HG02610 (cell line): ENCODE measurements at regions not wholly inside any gene's neighbourhood (a gene's known extent, or its start where the extent isn't known, plus 50 kb on each side); places are given as distances from the start of the nearest gene placed in this dataset.

Source experiments
- ATAC-seq: cut with Tn5 transposase; IDR thresholded peaks from one replicate; pipeline ENCODE4 v1.9.1; 2021; ENCODE audit warnings: mild to moderate bottlenecking, moderate library complexity; ENCODE audit not compliant: unreplicated experiment

DNA sequence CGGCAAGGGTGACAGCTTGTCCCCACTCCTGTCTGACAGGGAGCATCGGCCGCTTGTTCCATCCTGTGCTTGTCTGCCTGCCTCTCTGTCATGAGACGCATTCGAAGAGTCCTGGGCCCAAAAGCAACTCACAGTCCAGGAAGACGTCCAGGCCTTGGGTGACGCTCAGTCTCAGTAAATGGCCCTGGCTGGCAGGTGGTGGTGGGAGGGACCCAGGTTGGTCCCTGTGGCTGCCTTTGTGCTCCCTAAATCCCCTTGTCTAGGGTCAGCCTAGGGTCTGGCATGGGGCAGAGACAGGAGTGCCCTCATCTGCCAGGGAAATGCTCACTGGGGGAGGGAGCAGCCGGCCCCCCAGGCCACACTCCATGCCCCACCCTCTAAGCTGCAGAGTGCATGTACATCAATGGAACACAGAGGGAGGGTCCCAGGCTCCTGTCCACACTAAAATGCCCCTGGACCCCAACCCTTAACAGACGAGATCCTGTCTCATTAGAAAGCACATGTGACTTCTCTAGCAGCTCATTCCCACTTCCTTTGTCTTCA is 295.2 kb upstream of the ZNF32 start:
- ATAC-seq = no peak

DNA sequence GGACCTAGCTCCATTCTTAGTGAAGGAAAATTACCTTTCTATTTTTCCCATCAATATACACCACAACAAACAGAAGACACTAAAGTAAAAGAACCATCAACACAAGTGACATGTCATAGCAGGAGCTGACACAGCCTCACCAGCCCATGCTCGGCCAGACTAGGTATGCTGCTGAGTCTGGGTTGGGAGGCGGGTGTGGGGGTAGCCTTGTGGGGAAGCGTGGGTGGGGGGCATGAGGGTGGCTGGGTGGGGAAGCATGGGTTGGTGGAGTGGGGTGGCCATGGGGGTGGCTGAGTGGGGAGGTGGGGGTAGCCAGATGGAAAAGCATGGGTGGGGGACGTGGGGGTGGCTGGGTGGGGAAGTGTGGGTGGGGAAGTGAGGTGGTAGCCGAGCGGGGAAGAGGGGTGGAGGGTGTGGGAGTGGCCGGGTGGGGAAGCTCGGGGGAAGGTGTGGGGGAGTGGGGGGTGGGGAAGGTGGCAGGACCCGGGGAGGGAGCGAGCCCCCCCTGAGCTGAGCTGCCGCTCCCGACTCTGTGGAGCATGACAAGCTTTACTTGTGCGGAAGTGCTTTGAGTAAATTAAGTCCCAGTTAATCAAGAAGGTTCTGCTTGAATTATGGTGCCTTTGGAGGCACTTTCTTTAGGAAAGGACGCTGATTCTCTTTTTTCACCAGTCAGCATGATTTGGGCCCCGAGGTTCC is 294.6 kb upstream of the ZNF32 start:
- ATAC-seq = no peak

- ATAC-seq = no peak
Observed at GRCh38 chr10:43942096-43942850, 293.6 kb upstream of the ZNF32 start.

DNA sequence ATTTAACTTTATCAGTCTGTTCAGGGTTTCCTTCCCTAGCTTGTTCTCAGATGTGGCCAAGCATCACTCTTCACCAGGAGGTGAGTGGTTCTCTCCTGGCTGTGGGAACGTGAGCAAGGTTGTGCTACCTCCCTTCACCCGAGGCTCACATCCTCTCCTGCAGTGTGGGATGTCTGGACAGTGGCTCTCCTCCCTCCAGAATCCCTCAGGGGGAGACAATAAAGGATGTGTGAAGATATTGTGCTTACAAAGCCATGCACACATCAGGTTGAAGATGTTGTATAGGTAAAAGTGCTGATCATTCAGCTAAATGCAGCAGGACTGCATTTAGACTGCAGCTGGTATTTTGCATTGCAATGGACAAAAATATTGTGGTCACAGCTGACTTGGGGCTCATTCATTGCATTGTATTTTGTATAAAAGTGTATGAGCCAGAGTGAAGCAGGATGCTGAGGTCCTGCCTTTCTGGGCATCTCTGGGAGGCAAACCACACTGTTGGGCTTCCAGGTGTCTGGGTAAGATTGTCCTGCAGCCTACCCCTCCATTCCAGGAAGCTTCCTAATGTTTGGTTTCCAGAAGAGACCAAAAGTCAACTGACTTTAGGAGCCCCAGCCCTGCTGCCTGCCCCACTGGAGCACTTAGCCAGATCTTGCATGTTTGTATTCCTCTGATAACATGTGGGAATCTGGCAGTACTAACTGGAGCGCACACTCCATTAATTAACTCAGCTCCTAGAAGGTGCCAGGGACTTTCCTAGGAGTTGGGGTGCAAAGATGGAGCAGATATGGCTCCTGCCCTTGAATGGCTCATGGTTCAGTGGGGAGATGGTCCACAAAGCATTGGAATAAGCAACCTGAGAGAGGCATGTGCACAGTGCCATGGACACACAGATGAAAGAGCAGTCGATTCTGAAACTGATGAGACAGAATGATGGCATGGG is 292.5 kb upstream of the ZNF32 start:
- ATAC-seq = no peak

GRCh38 chr10:43939939-43940820 is 291.5 kb upstream of the ZNF32 start:
- ATAC-seq = no peak

DNA sequence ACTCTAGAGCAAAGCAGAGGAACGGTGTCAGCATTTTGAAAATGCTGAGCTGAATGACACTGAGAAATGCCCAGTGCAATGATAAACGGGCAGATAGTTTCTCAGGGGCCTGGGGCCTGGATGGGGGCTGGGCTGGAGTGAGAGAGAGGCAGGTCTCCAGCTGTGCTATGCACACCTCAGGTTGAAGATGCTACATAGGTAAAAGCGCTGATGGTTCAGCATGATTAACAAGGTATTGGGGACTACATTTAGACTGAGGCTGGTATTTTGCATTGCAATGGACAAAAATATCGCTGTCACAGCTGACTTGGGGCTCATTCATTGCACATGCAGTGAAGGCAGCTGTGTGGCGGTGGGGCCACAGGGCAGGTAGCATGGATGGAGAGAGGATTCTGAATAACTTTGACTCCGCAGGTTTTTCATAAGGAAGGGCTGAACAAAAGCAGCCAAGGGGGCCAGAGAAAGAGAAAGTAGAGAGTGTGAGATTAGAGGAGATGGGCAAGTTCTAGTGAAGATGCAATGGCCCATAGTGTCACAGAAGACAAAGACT is 290.8 kb upstream of the ZNF32 start:
- no peak for ATAC-seq

DNA sequence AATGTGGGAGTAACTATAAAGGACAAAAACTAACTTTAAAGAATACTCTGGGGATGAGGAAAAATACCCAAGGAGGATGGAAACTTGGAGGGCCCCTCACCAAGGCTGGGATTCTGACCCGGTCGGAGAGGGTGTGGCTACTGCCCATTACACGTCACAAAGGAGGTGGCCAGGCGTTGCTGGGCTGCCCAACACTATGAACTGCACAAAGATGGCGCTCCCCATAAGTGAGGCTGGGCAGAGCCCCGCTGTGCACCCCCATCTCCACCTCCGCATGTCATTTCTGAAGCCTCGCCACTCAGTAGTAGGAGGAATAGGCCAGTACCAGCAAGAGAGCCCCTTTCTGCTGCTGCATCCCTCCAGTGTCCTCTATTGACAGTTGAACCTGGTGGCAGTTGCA is 290.1 kb upstream of the ZNF32 start:
- no peak for ATAC-seq

DNA sequence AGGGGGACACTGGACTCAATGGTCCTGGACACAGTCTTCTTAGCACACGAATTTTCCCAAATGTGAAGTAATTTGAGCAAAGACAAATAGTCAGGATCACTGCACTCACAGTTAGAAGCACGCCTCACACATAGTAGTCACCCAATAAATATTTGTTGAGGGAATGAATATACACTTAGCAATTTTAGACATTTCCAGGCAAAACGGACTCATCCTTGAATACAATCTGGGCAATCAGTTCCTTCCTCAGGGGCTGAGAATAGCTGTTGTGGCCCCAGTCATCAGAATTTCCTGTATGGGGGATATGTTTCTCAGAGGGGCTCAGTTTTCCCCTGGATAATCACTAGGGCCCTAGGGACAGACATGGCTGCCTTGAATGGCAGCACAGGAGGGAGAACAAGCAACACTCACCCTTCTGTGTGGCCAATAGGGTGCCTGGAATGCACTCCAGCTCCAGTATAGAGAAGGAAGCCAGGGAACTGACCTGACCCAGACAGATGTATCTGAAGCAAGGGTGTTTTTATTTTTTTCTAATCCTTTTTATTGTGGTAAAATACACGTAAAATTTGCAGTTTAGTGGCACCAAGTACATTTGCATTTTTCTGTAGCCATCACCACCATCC is 282.7 kb upstream of the ZNF32 start:
- ATAC-seq = no peak

- no peak for ATAC-seq
Observed at GRCh38 chr10:43930777-43931176, 282.1 kb upstream of the ZNF32 start.

GRCh38 chr10:43930243-43930642 is 281.6 kb upstream of the ZNF32 start:
- no peak for ATAC-seq

- ATAC-seq = no peak
Observed at GRCh38 chr10:43929122-43929521, 280.4 kb upstream of the ZNF32 start.

- no peak for ATAC-seq
Observed at GRCh38 chr10:43928425-43928968, 279.8 kb upstream of the ZNF32 start.

DNA sequence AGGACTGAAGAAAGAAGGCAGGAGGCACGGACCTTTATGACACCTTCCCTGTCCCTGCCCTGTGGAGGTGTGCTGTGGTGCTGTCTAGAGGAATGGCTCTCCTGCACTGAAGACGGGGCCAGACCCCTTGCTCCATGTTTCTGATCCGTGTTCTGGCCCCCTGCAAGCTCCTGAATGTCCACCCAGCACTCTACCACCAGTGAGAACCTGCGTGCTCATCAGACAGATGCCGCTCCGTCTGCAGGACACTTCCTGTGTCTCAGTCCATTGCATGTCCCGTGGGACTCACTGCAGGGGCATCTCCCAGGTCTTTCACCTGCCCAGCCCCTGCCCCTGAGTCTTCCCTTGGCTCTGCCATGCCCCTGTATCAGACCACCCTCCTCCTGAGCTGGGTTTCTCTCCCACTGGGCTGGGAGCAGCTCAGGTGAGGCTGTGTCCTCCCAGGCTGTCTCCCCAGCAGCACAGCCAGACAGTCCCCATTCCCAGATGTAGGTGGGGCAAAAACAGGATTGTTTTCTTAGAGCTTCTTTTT is 278.3 kb upstream of the ZNF32 start:
- ATAC-seq = no peak

DNA sequence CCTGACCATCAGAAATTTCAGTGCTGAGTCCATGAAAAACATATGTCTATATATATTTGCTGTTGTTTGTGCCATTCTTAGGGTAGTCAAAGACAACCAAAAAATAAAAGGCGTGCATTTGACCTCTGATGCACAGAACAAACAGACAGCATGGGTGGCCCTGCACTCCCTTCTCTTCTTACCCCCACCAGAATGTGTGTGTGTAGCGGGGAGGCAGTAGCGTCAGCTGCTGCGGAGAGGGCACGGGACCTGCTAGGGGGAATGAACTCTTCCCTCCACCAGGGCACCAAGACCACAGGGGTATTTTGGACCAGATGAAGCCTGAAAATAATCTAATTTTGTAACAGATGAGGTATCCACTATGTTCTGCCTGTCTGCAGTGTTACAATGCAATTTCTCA is 277.7 kb upstream of the ZNF32 start:
- ATAC-seq = no peak

DNA sequence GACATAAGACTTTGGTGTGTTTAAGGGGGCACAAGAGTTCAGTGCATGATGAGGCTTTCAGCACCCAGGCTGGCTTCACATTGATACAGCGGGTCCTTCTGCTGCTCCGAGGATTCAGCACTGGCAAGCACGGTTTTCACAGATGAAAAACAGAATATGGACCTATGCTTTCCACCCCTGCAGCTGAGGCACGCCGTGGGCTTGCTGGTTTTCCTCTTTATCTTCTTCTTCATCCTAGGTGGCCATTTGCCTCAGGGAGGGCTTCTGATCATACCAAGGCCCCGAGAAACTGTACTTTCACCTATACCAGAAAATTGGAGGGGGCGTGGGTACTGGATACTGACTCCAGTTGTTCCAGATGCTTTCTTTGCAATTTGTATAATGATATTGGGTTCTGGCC is 277.1 kb upstream of the ZNF32 start:
- ATAC-seq = no peak

- ATAC-seq = no peak
Observed at GRCh38 chr10:43923328-43923727, 274.6 kb upstream of the ZNF32 start.

DNA sequence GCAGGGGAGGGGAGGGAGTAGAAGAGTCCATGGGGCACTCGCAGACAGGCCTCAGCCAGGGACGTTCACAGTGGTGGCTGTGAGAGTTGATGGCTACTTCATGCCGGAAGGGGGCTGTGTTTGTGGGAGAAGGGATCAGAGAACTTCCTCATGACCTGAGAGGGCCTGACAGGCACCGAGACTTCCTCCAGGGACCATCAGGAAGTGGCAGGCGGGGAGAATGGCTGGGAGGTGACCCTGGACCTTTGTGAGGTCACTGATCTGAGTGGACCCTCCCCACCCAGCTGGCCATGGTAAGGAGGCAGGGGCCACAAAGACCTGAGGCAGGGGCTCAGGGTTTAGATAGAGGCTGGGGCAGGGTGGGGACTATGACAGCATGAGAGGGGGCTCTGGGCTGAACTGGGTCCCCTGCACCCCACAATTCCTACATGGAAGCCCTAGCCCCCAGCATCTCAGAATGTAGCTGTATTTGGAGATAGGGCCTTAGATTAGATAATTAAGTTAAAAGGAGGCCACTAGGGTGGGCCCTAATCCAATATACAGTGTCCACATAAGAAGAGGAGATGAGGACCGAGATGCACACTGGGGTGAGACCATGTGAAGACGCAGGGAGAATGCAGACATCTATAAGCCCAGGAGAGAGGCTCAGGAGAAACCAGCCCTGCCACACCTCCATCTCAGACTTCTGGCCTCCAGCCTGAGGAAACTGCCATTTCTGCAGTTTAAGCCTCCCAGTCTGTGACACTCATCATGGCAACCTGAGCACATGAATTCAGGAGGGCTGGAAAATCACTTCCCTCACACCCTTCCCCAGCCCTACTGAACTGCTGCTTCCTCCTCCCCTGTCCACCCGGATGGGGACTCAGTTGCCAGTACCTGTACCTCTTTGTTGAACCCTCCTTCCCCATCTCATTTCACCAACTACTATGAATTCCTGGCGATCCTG is 273.9 kb upstream of the ZNF32 start:
- no peak for ATAC-seq

GRCh38 chr10:43921881-43922280 is 273.2 kb upstream of the ZNF32 start:
- ATAC-seq = no peak
